HG03280 (cell line): ENCODE measurements at regions not wholly inside any gene's neighbourhood (a gene's known extent, or its start where the extent isn't known, plus 50 kb on each side); places are given as distances from the start of the nearest gene placed in this dataset.
"Not testable (repeated sequence)": the region's sequence is repeated elsewhere in the genome, so short reads cannot be mapped to it uniquely, and the experiment has no call there.

Experiments used
- ATAC-seq: cut with Tn5 transposase; IDR thresholded peaks from one replicate; pipeline ENCODE4 v1.9.1; 2021; ENCODE audit warnings: mild to moderate bottlenecking, moderate library complexity; ENCODE audit not compliant: unreplicated experiment

GRCh38 chrY:25152322-25152721, 100.4 kb upstream of the BPY2C start:
- ATAC-seq = not testable (repeated sequence)

- ATAC-seq = peak; percentile 94
These were observed 96.1 kb upstream of the BPY2C start for GRCh38 chrY:25148007-25148406.

- ATAC-seq = not testable (repeated sequence)
These were observed 80.4 kb upstream of the BPY2C start for GRCh38 chrY:25132139-25132849.

- not testable (repeated sequence) for ATAC-seq
These were observed 69.0 kb upstream of the BPY2C start for GRCh38 chrY:25120897-25121296.

- not testable (repeated sequence) for ATAC-seq
These were observed 56.3 kb upstream of the BPY2C start for GRCh38 chrY:25108180-25108579.
